ENCODE measurements at regions not wholly inside any gene's neighbourhood (a gene's known extent, or its start where the extent isn't known, plus 50 kb on each side); places are given as distances from the start of the nearest gene placed in this dataset.
"Not testable (repeated sequence)": the region's sequence is repeated elsewhere in the genome, so short reads cannot be mapped to it uniquely, and the experiment has no call there.

- no CpG with 5 or more reads among the region's 6 CpGs for WGBS, 2 donors (ENCODE audit: extremely low coverage in 2 of 2, insufficient read length in 2 of 2, insufficient replicate concordance in 1 of 2)
- Histone ChIP-seq H3K27ac (replicated peaks; ENCODE audit: low read length) (no peak overlapping the region), H3K4ac (ENCODE audit: low read length) (no peak overlapping the region)
These were observed 65.6 kb downstream of the OPTC start for GRCh38 chr1:203559523-203559922.

GRCh38 chr1:203561761-203562160 is 64.9 kb upstream of the ATP2B4 start:
- H2BK5ac ChIP-seq (ENCODE audit: low read length); H4K91ac ChIP-seq (ENCODE audit: low read depth, low read length, poor library complexity); H3K4me2 ChIP-seq (ENCODE audit: insufficient read depth, low read length, poor library complexity, severe bottlenecking); H2BK12ac ChIP-seq (ENCODE audit: low read length); DNase-seq (ENCODE audit: low spot score); H3K9me3 ChIP-seq (replicated peaks in 1 of 2; ENCODE audit: control insufficient read depth in 2 of 2, insufficient read depth in 1 of 2, low read depth in 1 of 2, low read length in 2 of 2); H3K23ac ChIP-seq (ENCODE audit: low read depth, low read length, poor library complexity); H2BK120ac ChIP-seq (ENCODE audit: low read depth, low read length); H2AFZ ChIP-seq (ENCODE audit: low read length); H3K9ac ChIP-seq (ENCODE audit: low read depth, low read length, poor library complexity); H3K14ac ChIP-seq (ENCODE audit: low read length); H3K4me3 ChIP-seq (ENCODE audit: low read length in 2 of 2); H3K36me3 ChIP-seq (replicated peaks in 1 of 2; ENCODE audit: control insufficient read depth in 2 of 2, insufficient read depth in 2 of 2, low read length in 2 of 2); H3K4ac ChIP-seq (ENCODE audit: low read length); H3K4me1 ChIP-seq (ENCODE audit: control insufficient read depth in 2 of 2, insufficient read depth in 1 of 2, low read depth in 1 of 2, low read length in 2 of 2); H2AK5ac ChIP-seq (ENCODE audit: low read depth, low read length); H3K18ac ChIP-seq (ENCODE audit: low read length); H3K27ac ChIP-seq (replicated peaks; ENCODE audit: low read length); H4K8ac ChIP-seq (ENCODE audit: low read depth, low read length); H2BK15ac ChIP-seq (ENCODE audit: low read length); H3K79me1 ChIP-seq (ENCODE audit: low read depth, low read length): not testable (repeated sequence)
- peaks cover 0 to 11% (median 0%) of the 10 kb centered on the region in 3 experiments for H3K27me3 ChIP-seq (ENCODE audit: control insufficient read depth in 3 of 3, insufficient read depth in 3 of 3, low read depth in 1 of 3, low read length in 3 of 3)
- WGBS, 2 donors (ENCODE audit: extremely low coverage in 2 of 2, insufficient read length in 2 of 2, insufficient replicate concordance in 1 of 2): no CpG with 5 or more reads among the region's 1 CpG

More at GRCh38 chr1:203559523-203559922, 65.6 kb downstream of the OPTC start:
- Histone ChIP-seq H3K4me1 (ENCODE audit: control insufficient read depth in 2 of 2, insufficient read depth in 1 of 2, low read depth in 1 of 2, low read length in 2 of 2) (peaks cover 15 to 20% of the 10 kb centered on the region in 2 donors), H3K18ac (ENCODE audit: low read length) (no peak overlapping the region), H2BK120ac (ENCODE audit: low read depth, low read length) (no peak overlapping the region), H4K8ac (ENCODE audit: low read depth, low read length) (no peak overlapping the region), H3K9ac (ENCODE audit: low read depth, low read length, poor library complexity) (no peak overlapping the region), H3K27me3 (ENCODE audit: control insufficient read depth in 3 of 3, insufficient read depth in 3 of 3, low read depth in 1 of 3, low read length in 3 of 3) (peaks cover 0 to 11% (median 0%) of the 10 kb centered on the region in 3 experiments), H2BK15ac (ENCODE audit: low read length) (no peak overlapping the region), H3K23ac (ENCODE audit: low read depth, low read length, poor library complexity) (no peak overlapping the region), H3K14ac (ENCODE audit: low read length) (no peak overlapping the region), H4K91ac (ENCODE audit: low read depth, low read length, poor library complexity) (no peak overlapping the region), H3K79me1 (ENCODE audit: low read depth, low read length) (no peaks in the 10 kb centered on the region), H2BK5ac (ENCODE audit: low read length) (no peak overlapping the region), H3K4me3 (ENCODE audit: low read length in 2 of 2) (no peak overlapping the region), H2BK12ac (ENCODE audit: low read length) (no peak overlapping the region), H3K36me3 (replicated peaks in 1 of 2; ENCODE audit: control insufficient read depth in 2 of 2, insufficient read depth in 2 of 2, low read length in 2 of 2) (no peaks in the 10 kb centered on the region), H2AK5ac (ENCODE audit: low read depth, low read length) (no peak overlapping the region), H3K4me2 (ENCODE audit: insufficient read depth, low read length, poor library complexity, severe bottlenecking) (no peak overlapping the region), H2AFZ (ENCODE audit: low read length) (no peak overlapping the region), H3K9me3 (replicated peaks in 1 of 2; ENCODE audit: control insufficient read depth in 2 of 2, insufficient read depth in 1 of 2, low read depth in 1 of 2, low read length in 2 of 2) (no peaks in the 10 kb centered on the region)
- no peak for DNase-seq (ENCODE audit: low spot score)

GRCh38 chr1:203563291-203563690 is 63.3 kb upstream of the ATP2B4 start:
- Histone ChIP-seq H4K91ac (ENCODE audit: low read depth, low read length, poor library complexity) (no peak overlapping the region), H3K4me2 (ENCODE audit: insufficient read depth, low read length, poor library complexity, severe bottlenecking) (no peak overlapping the region)
- no CpG with 5 or more reads among the region's 2 CpGs for WGBS, 2 donors (ENCODE audit: extremely low coverage in 2 of 2, insufficient read length in 2 of 2, insufficient replicate concordance in 1 of 2)

GRCh38 chr1:203564024-203564423 is 62.6 kb upstream of the ATP2B4 start:
- Histone ChIP-seq H3K9me3 (replicated peaks in 1 of 2; ENCODE audit: control insufficient read depth in 2 of 2, insufficient read depth in 1 of 2, low read depth in 1 of 2, low read length in 2 of 2) (no peaks in the 10 kb centered on the region), H2AFZ (ENCODE audit: low read length) (no peak overlapping the region), H3K9ac (ENCODE audit: low read depth, low read length, poor library complexity) (no peak overlapping the region), H2AK5ac (ENCODE audit: low read depth, low read length) (no peak overlapping the region), H3K4ac (ENCODE audit: low read length) (no peak overlapping the region), H3K4me1 (ENCODE audit: control insufficient read depth in 2 of 2, insufficient read depth in 1 of 2, low read depth in 1 of 2, low read length in 2 of 2) (peaks cover 2 to 3% of the 10 kb centered on the region in 2 donors), H3K23ac (ENCODE audit: low read depth, low read length, poor library complexity) (no peak overlapping the region), H3K14ac (ENCODE audit: low read length) (no peak overlapping the region), H3K79me1 (ENCODE audit: low read depth, low read length) (no peaks in the 10 kb centered on the region), H3K27me3 (ENCODE audit: control insufficient read depth in 3 of 3, insufficient read depth in 3 of 3, low read depth in 1 of 3, low read length in 3 of 3) (peaks cover 0 to 3% (median 0%) of the 10 kb centered on the region in 3 experiments), H2BK15ac (ENCODE audit: low read length) (no peak overlapping the region), H4K8ac (ENCODE audit: low read depth, low read length) (no peak overlapping the region), H4K91ac (ENCODE audit: low read depth, low read length, poor library complexity) (no peak overlapping the region), H3K18ac (ENCODE audit: low read length) (no peak overlapping the region), H3K4me2 (ENCODE audit: insufficient read depth, low read length, poor library complexity, severe bottlenecking) (no peak overlapping the region), H3K36me3 (replicated peaks in 1 of 2; ENCODE audit: control insufficient read depth in 2 of 2, insufficient read depth in 2 of 2, low read length in 2 of 2) (no peaks in the 10 kb centered on the region), H2BK120ac (ENCODE audit: low read depth, low read length) (no peak overlapping the region), H3K27ac (replicated peaks; ENCODE audit: low read length) (no peak overlapping the region), H2BK12ac (ENCODE audit: low read length) (no peak overlapping the region), H3K4me3 (ENCODE audit: low read length in 2 of 2) (no peak overlapping the region), H2BK5ac (ENCODE audit: low read length) (no peak overlapping the region)
- DNase-seq (ENCODE audit: low spot score): no peak
- no CpG with 5 or more reads among the region's 5 CpGs for WGBS, 2 donors (ENCODE audit: extremely low coverage in 2 of 2, insufficient read length in 2 of 2, insufficient replicate concordance in 1 of 2)

More at GRCh38 chr1:203563291-203563690, 63.3 kb upstream of the ATP2B4 start:
- Histone ChIP-seq H2BK120ac (ENCODE audit: low read depth, low read length) (no peak overlapping the region), H3K9ac (ENCODE audit: low read depth, low read length, poor library complexity) (no peak overlapping the region), H3K9me3 (replicated peaks in 1 of 2; ENCODE audit: control insufficient read depth in 2 of 2, insufficient read depth in 1 of 2, low read depth in 1 of 2, low read length in 2 of 2) (no peaks in the 10 kb centered on the region), H3K27ac (replicated peaks; ENCODE audit: low read length) (no peak overlapping the region), H3K14ac (ENCODE audit: low read length) (no peak overlapping the region), H3K79me1 (ENCODE audit: low read depth, low read length) (no peaks in the 10 kb centered on the region), H2BK15ac (ENCODE audit: low read length) (no peak overlapping the region), H3K4me1 (ENCODE audit: control insufficient read depth in 2 of 2, insufficient read depth in 1 of 2, low read depth in 1 of 2, low read length in 2 of 2) (peaks cover 0 to 2% of the 10 kb centered on the region in 2 donors), H2AFZ (ENCODE audit: low read length) (no peak overlapping the region), H3K27me3 (ENCODE audit: control insufficient read depth in 3 of 3, insufficient read depth in 3 of 3, low read depth in 1 of 3, low read length in 3 of 3) (peaks cover 0 to 3% (median 0%) of the 10 kb centered on the region in 3 experiments), H3K18ac (ENCODE audit: low read length) (no peak overlapping the region), H2AK5ac (ENCODE audit: low read depth, low read length) (no peak overlapping the region), H3K36me3 (replicated peaks in 1 of 2; ENCODE audit: control insufficient read depth in 2 of 2, insufficient read depth in 2 of 2, low read length in 2 of 2) (no peaks in the 10 kb centered on the region), H3K4ac (ENCODE audit: low read length) (no peak overlapping the region), H3K23ac (ENCODE audit: low read depth, low read length, poor library complexity) (no peak overlapping the region), H2BK5ac (ENCODE audit: low read length) (no peak overlapping the region), H2BK12ac (ENCODE audit: low read length) (no peak overlapping the region), H3K4me3 (ENCODE audit: low read length in 2 of 2) (no peak overlapping the region), H4K8ac (ENCODE audit: low read depth, low read length) (no peak overlapping the region)
- DNase-seq (ENCODE audit: low spot score): no peak
